ENCODE measurements at regions not wholly inside any gene's neighbourhood (a gene's known extent, or its start where the extent isn't known, plus 50 kb on each side); places are given as distances from the start of the nearest gene placed in this dataset.

DNA sequence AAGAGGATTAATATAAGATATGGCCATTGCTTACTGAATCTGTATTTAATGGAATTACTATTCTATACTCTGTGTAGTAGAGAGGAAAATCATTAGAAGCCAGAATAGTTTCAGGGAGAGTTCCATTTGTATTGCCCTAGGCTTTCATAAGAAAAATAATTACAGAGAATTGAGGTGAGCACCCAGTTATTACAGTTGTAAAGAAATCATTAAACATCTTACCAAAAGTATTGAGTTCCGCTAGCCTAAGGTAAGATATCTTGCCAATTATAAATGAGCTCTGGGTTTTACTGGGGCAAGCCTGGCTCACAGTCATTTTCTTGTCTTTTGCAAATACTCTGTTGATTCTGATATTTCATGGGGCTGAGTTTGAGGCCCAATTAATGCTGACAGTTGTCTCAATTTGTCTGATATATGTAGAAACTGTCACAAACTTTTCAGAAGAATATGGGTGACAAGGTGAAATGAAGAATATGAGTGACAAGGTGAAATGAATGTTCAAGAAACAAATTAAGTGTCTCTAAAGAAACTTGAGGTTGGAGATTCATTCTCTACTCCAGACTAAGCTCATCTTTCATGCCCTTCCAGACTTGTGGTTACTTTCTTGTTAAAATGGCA lies 127.8 kb downstream of the PTGER3 start:
- DNase-seq (ENCODE audit: low read depth in 1 of 2, low spot score in 1 of 2), result no peak
